CD4-positive, alpha-beta T cell (primary cell): ENCODE measurements at regions not wholly inside any gene's neighbourhood (a gene's known extent, or its start where the extent isn't known, plus 50 kb on each side); places are given as distances from the start of the nearest gene placed in this dataset.

Experiments
- ATAC-seq: fragments of 200-7000 bp; cut with Tn5 transposase; one replicate; pipeline ENCODE4 v1.10.0; 2022; ENCODE audit warnings: mild to moderate bottlenecking; ENCODE audit not compliant: poor library complexity
- CTCF ChIA-PET: fragments of 350-600 bp; sonication (Branson Sonifier 250); formaldehyde crosslinking; loops from one replicate; lab custom pipeline; 2021; ENCODE audit warnings: antibody characterized with exemption, inconsistent platforms; lab: Charles Lee
- POLR2A ChIA-PET: fragments of 350-600 bp; sonication (Branson Sonifier 250); formaldehyde crosslinking; loops from one replicate; lab custom pipeline; 2021; ENCODE audit warnings: antibody characterized with exemption, inconsistent platforms; lab: Charles Lee
- DNase-seq, 14 experiments: peaks; one replicate each; pipeline ENCODE4 v3.0.0-alpha.2; 2013 to 2020; ENCODE audit warnings: mixed read lengths in 2 of 14
- H3K27ac ChIP-seq, 2 donors: one replicate each; pipeline versions ENCODE4 v1.5.1 to v1.7.0; 2013; ENCODE audit warnings: low read length in 2 of 2, low read depth in 1 of 2, mild to moderate bottlenecking in 1 of 2
- H3K27me3 ChIP-seq, 2 experiments: 1 replicate in 1 of 2; 2 replicates in 1 of 2; pipeline versions ENCODE4 v1.6.1 to v1.7.0; 2013; ENCODE audit warnings: low read length in 2 of 2, control low read depth in 1 of 2, mild to moderate bottlenecking in 1 of 2, moderate library complexity in 1 of 2; ENCODE audit not compliant: insufficient read depth in 2 of 2, control insufficient read depth in 1 of 2
- H3K36me3 ChIP-seq: one replicate; pipeline ENCODE4 v1.6.1; 2013; ENCODE audit warnings: low read length, control low read depth; ENCODE audit not compliant: insufficient read depth
- H3K4me1 ChIP-seq: one replicate; pipeline ENCODE4 v1.6.1; 2013; ENCODE audit warnings: low read length, control low read depth; ENCODE audit not compliant: insufficient read depth
- H3K4me3 ChIP-seq: one replicate; pipeline ENCODE4 v1.5.1; 2013; ENCODE audit warnings: mild to moderate bottlenecking, low read length, moderate library complexity
- H3K9me3 ChIP-seq, 2 experiments: 1 replicate in 1 of 2; 2 replicates in 1 of 2; pipeline versions ENCODE4 v1.6.1 to v1.7.0; 2013; ENCODE audit warnings: low read length in 2 of 2, mild to moderate bottlenecking in 2 of 2, control low read depth in 1 of 2, moderate library complexity in 1 of 2; ENCODE audit not compliant: control insufficient read depth in 1 of 2, insufficient read depth in 1 of 2
- H3K27ac Mint-ChIP-seq: one replicate; pipeline ENCODE4 v1.8.0; 2020; ENCODE audit warnings: mixed read lengths
- H3K27me3 Mint-ChIP-seq: one replicate; pipeline ENCODE4 v1.8.0; 2021; ENCODE audit warnings: mixed read lengths
- H3K36me3 Mint-ChIP-seq: one replicate; pipeline ENCODE4 v1.8.0; 2021; ENCODE audit warnings: low read depth, mixed read lengths
- H3K4me1 Mint-ChIP-seq: one replicate; pipeline ENCODE4 v1.8.0; 2021; ENCODE audit warnings: low read depth, mixed read lengths
- H3K4me3 Mint-ChIP-seq: one replicate; pipeline ENCODE4 v1.8.0; 2020; ENCODE audit warnings: mild to moderate bottlenecking, mixed read lengths
- H3K9me3 Mint-ChIP-seq: one replicate; pipeline ENCODE4 v1.8.0; 2020; ENCODE audit warnings: mixed read lengths
- intact Hi-C, 2 experiments: fragments of 100-400 bp; cut with DNase I in 1 of 2; cut with micrococcal nuclease in 1 of 2; formaldehyde crosslinking; loops; one replicate each; pipeline versions ENCODE4 v1.15.1 to v1.9.0; 2023 to 2025; cut with DNase I, micrococcal nuclease
- TF ChIP-seq, protein P1 (sequence below): fragments of 200-600 bp; IDR thresholded peaks from one replicate; pipeline ENCODE4 v1.8.0; 2022; ENCODE audit warnings: antibody characterized with exemption, mild to moderate bottlenecking

DNA sequence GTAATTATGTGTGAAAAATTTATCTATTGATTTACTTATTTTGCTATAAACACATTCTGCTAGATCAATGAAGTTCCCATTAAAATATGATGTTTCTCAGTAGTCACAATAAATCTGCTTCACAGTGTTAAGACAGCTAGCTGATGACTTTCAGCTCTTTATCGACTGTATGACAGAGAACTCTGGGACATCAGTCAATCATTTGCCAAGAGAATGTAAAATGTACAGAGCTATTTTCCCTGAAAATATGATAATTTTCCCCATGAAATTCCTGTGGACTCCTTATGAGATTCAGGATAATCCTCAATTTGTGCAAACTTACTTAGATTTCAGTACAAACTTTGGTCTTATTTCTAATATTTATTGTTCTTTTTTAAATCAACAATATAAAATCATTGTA, 430.5 kb downstream of the SLITRK6 start:
- CTCF ChIA-PET, result no interaction called here

DNA sequence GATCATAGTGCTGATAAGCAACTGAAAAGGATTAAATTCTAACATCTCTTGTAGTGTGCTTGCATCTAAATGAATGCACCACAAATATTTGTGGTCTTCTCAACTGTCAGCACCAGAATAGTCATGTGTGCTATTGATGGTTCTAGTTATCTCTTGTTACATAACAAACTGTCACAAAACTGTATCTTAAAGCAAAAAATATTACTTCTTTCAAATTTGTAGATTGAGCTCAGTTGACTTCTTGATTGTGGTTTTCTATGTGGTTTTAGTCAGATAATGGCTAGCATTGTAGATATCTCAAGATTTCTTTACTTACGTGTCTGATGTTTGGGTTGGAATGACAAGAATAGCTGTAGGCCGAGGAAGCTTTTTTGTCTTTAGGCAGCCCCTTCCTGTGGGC, 431.3 kb downstream of the SLITRK6 start:
- Histone ChIP-seq H3K36me3 (no peaks in the 10 kb centered on the region), H3K4me3 (no peak overlapping the region), H3K27me3 (no peaks in the 10 kb centered on the region), H3K9me3 (peaks cover 0 to 10% of the 10 kb centered on the region in 2 experiments), H3K27ac (no peak overlapping the region), H3K4me1 (no peaks in the 10 kb centered on the region)
- Mint-ChIP-seq H3K36me3 (no peaks in the 10 kb centered on the region), H3K9me3 (no peaks in the 10 kb centered on the region), H3K27ac (no peak overlapping the region), H3K4me3 (no peak overlapping the region), H3K4me1 (no peaks in the 10 kb centered on the region), H3K27me3 (no peaks in the 10 kb centered on the region)
- intact Hi-C loops, result no loop called here
- DNase-seq, result no peak
- ChIA-PET CTCF (no interaction called here), POLR2A (no interaction called here)
- no peak for ATAC-seq
- TF ChIP-seq, protein P1, sequence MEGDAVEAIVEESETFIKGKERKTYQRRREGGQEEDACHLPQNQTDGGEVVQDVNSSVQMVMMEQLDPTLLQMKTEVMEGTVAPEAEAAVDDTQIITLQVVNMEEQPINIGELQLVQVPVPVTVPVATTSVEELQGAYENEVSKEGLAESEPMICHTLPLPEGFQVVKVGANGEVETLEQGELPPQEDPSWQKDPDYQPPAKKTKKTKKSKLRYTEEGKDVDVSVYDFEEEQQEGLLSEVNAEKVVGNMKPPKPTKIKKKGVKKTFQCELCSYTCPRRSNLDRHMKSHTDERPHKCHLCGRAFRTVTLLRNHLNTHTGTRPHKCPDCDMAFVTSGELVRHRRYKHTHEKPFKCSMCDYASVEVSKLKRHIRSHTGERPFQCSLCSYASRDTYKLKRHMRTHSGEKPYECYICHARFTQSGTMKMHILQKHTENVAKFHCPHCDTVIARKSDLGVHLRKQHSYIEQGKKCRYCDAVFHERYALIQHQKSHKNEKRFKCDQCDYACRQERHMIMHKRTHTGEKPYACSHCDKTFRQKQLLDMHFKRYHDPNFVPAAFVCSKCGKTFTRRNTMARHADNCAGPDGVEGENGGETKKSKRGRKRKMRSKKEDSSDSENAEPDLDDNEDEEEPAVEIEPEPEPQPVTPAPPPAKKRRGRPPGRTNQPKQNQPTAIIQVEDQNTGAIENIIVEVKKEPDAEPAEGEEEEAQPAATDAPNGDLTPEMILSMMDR, result no peak

More for the DNA sequence above, 430.5 kb downstream of the SLITRK6 start:
- TF ChIP-seq, protein P1, result no peak
- POLR2A ChIA-PET, result no interaction called here
- Histone ChIP-seq H3K36me3 (no peaks in the 10 kb centered on the region), H3K27me3 (no peaks in the 10 kb centered on the region), H3K4me3 (no peak overlapping the region), H3K4me1 (no peaks in the 10 kb centered on the region), H3K27ac (no peak overlapping the region), H3K9me3 (peaks cover 0 to 5% of the 10 kb centered on the region in 2 experiments)
- Mint-ChIP-seq H3K9me3 (no peaks in the 10 kb centered on the region), H3K27me3 (no peaks in the 10 kb centered on the region), H3K27ac (no peak overlapping the region), H3K36me3 (no peaks in the 10 kb centered on the region), H3K4me3 (no peak overlapping the region), H3K4me1 (no peaks in the 10 kb centered on the region)
- DNase-seq (no peak), ATAC-seq (no peak)
- intact Hi-C loops, result no loop called here

DNA sequence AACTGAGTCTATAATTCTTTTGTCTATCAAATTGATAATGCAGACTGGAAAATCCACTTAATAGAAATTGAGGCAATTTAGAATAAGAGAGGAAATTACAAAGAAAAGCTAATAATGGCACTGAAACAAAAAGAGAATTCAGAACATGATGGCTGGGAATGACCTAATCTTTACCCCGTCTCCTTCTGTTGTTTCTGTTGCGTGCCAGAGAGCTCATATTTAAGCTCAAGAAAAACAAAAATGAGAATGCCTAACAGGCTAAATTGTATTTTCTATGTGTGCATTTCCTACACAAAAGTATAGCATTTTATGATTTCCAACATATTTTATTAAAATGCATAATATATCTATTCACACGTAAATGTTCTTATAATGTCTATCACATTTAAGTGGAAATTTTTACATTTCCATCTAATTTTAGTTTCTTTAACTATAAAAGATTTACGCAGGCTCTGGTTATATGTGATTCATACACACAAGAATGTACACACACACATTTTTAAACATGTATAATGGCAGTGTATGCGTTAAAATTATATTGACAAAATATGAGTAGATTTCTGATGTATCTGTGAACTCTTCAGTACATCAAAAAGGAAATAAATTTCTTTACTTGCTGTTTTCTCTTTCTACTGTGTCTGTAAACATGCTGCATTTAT, 432.3 kb downstream of the SLITRK6 start:
- Histone ChIP-seq H3K4me3 (no peak overlapping the region), H3K9me3 (peaks cover 0 to 7% of the 10 kb centered on the region in 2 experiments), H3K27ac (no peak overlapping the region), H3K4me1 (no peaks in the 10 kb centered on the region), H3K36me3 (no peaks in the 10 kb centered on the region), H3K27me3 (no peaks in the 10 kb centered on the region)
- no peaks in the 10 kb centered on the region for H3K4me1 Mint-ChIP-seq
- no peaks in the 10 kb centered on the region for H3K36me3 Mint-ChIP-seq
- no peak for DNase-seq
- ChIA-PET POLR2A (no interaction called here), CTCF (no interaction called here)
- ATAC-seq, result no peak
- no peak overlapping the region for H3K4me3 Mint-ChIP-seq
- no peaks in the 10 kb centered on the region for H3K27me3 Mint-ChIP-seq
- intact Hi-C loops, result no loop called here
- no peak overlapping the region for H3K27ac Mint-ChIP-seq
- no peaks in the 10 kb centered on the region for H3K9me3 Mint-ChIP-seq
- TF ChIP-seq, protein P1, result no peak
